Thyroid gland (tissue), 4 donors: ENCODE measurements at regions not wholly inside any gene's neighbourhood (a gene's known extent, or its start where the extent isn't known, plus 50 kb on each side); places are given as distances from the start of the nearest gene placed in this dataset.
"Not testable (repeated sequence)": the region's sequence is repeated elsewhere in the genome, so short reads cannot be mapped to it uniquely, and the experiment has no call there.

Experiments used
- DNase-seq, 2 donors: peaks; one replicate each; pipeline ENCODE4 v3.0.0-alpha.2; 2019
- H3K27ac ChIP-seq, 3 donors: fragments of 200-600 bp; sonication (generic); 1 replicate in 2 of 3; 2 replicates in 1 of 3; pipeline ENCODE4 v1.5.1; 2016 to 2019; ENCODE audit warnings: mild to moderate bottlenecking in 1 of 3, moderate library complexity in 1 of 3
- H3K27me3 ChIP-seq: fragments of 200-600 bp; sonication (generic); one replicate; pipeline ENCODE4 v1.5.1; 2019
- H3K36me3 ChIP-seq, 2 donors: fragments of 200-600 bp; sonication (generic); one replicate each; pipeline ENCODE4 v1.5.1; 2016 to 2019
- H3K4me1 ChIP-seq, 2 donors: fragments of 200-600 bp; sonication (generic); one replicate each; pipeline ENCODE4 v1.5.1; 2017 to 2019
- H3K4me3 ChIP-seq, 3 donors: fragments of 200-600 bp; sonication (generic); replicated peaks in 1 of 3; 1 replicate in 2 of 3; 2 replicates in 1 of 3; pipeline ENCODE4 v1.5.1; 2016; ENCODE audit warnings: mild to moderate bottlenecking in 1 of 3
- H3K9me3 ChIP-seq: fragments of 200-600 bp; sonication (generic); one replicate; pipeline ENCODE4 v1.5.1; 2017
- CTCF ChIP-seq, 6 experiments: fragments of 200-600 bp in 3 of 6; fragments of 450-650 bp in 3 of 6; sonication (generic) in 3 of 6; IDR thresholded peaks; one replicate each; pipeline ENCODE4 v1.5.1; 2016 to 2019; ENCODE audit warnings: antibody characterized with exemption in 6 of 6, mild to moderate bottlenecking in 2 of 6, inconsistent platforms in 1 of 6, moderate library complexity in 1 of 6
- POLR2A ChIP-seq, 2 donors: fragments of 450-650 bp; IDR thresholded peaks; one replicate each; pipeline ENCODE4 v1.6.1; 2017; ENCODE audit warnings: antibody characterized with exemption in 2 of 2, mild to moderate bottlenecking in 2 of 2, moderate library complexity in 1 of 2
- WGBS, 2 donors: methylation state at CpG; one replicate each; pipeline ENCODE4 v1.1.5; 2017; 5-methylcytosine and 5-hydroxymethylcytosine counted together
- intact Hi-C: fragments of 100-400 bp; cut with DNase I; formaldehyde crosslinking; loops from one replicate; pipeline ENCODE4 v1.15.1; 2023

- WGBS, 2 donors = 50% methylated on average over 1 of the region's 6 CpGs; no CpG with 5 or more reads in 1 of the 2 donors
- intact Hi-C loops, H3K9me3 ChIP-seq, DNase-seq, H3K27me3 ChIP-seq, H3K4me3 ChIP-seq, H3K36me3 ChIP-seq, H3K27ac ChIP-seq, H3K4me1 ChIP-seq: not testable (repeated sequence)
These were observed 51.5 kb downstream of the PPIAL4A start for GRCh38 chr1:120941066-120941465.

GRCh38 chr1:120941836-120942217 lies 52.3 kb downstream of the PPIAL4A start:
- H3K9me3 ChIP-seq, intact Hi-C loops, H3K4me1 ChIP-seq, DNase-seq, H3K27me3 ChIP-seq, H3K4me3 ChIP-seq, H3K36me3 ChIP-seq: not testable (repeated sequence)
- 15 to 24% methylated on average over 7 to 12 of the region's 12 CpGs for WGBS, 2 donors
- H3K27ac ChIP-seq = peak overlapping the region; percentile 58 to 94 (median 83)

- DNase-seq = peak; percentile 72 to 78
- H3K4me3 ChIP-seq = peak overlapping the region in 1 of 3 donors; percentile 9
- H3K9me3 ChIP-seq, intact Hi-C loops, H3K36me3 ChIP-seq, H3K4me1 ChIP-seq, H3K27me3 ChIP-seq: not testable (repeated sequence)
- TF ChIP-seq CTCF (IDR thresholded peaks at IDR 0.05) = peak in 1 of 6 experiments; percentile 6
- TF ChIP-seq POLR2A (IDR thresholded peaks at IDR 0.05) = peak in 1 of 2 donors; percentile 68
- H3K27ac ChIP-seq = peak overlapping the region; percentile 78 to 94 (median 83)
- WGBS, 2 donors = 10 to 12% methylated on average over 16 to 24 of the region's 34 CpGs
These were observed 52.8 kb downstream of the PPIAL4A start for GRCh38 chr1:120942218-120942944.

GRCh38 chr1:120942945-120943319 lies 53.4 kb downstream of the PPIAL4A start:
- H3K36me3 ChIP-seq, H3K4me1 ChIP-seq, intact Hi-C loops, DNase-seq, H3K4me3 ChIP-seq, H3K27me3 ChIP-seq, H3K9me3 ChIP-seq, H3K27ac ChIP-seq: not testable (repeated sequence)
- WGBS, 2 donors = no CpG with 5 or more reads among the region's 9 CpGs

- H3K36me3 ChIP-seq, intact Hi-C loops, H3K4me1 ChIP-seq, H3K27ac ChIP-seq, H3K27me3 ChIP-seq, H3K9me3 ChIP-seq, H3K4me3 ChIP-seq, DNase-seq: not testable (repeated sequence)
- 97% methylated on average over 14 of the region's 20 CpGs; no CpG with 5 or more reads in 1 of the 2 donors for WGBS, 2 donors
These were observed 55.1 kb downstream of the PPIAL4A start for GRCh38 chr1:120944691-120945090.

- H3K4me3 ChIP-seq, DNase-seq, H3K27ac ChIP-seq, H3K9me3 ChIP-seq, H3K4me1 ChIP-seq, H3K36me3 ChIP-seq, intact Hi-C loops, H3K27me3 ChIP-seq: not testable (repeated sequence)
- 96 to 98% methylated on average over 6 of the region's 10 CpGs for WGBS, 2 donors
These were observed 55.6 kb downstream of the PPIAL4A start for GRCh38 chr1:120945122-120945521.

- intact Hi-C loops = not testable (repeated sequence)
- WGBS, 2 donors = 39 to 69% methylated on average over 4 of the region's 4 CpGs
These were observed 57.5 kb downstream of the PPIAL4A start for GRCh38 chr1:120947114-120947513.

GRCh38 chr1:120949724-120950123 lies 60.2 kb downstream of the PPIAL4A start:
- H3K36me3 ChIP-seq, H3K4me3 ChIP-seq, DNase-seq, H3K27ac ChIP-seq, intact Hi-C loops, H3K4me1 ChIP-seq, H3K27me3 ChIP-seq, H3K9me3 ChIP-seq: not testable (repeated sequence)
- 94 to 97% methylated on average over 11 of the region's 11 CpGs for WGBS, 2 donors

More at GRCh38 chr1:120947114-120947513, 57.5 kb downstream of the PPIAL4A start:
- not testable (repeated sequence) for H3K27me3 ChIP-seq, H3K4me1 ChIP-seq, H3K36me3 ChIP-seq, H3K27ac ChIP-seq, DNase-seq, H3K4me3 ChIP-seq, H3K9me3 ChIP-seq

- intact Hi-C loops, H3K36me3 ChIP-seq, H3K4me1 ChIP-seq, H3K9me3 ChIP-seq, H3K4me3 ChIP-seq, H3K27ac ChIP-seq, H3K27me3 ChIP-seq, DNase-seq: not testable (repeated sequence)
- 69 to 72% methylated on average over 1 of the region's 1 CpG for WGBS, 2 donors
These were observed 61.1 kb downstream of the PPIAL4A start for GRCh38 chr1:120950633-120951032.

- WGBS, 2 donors = 100% methylated on average over 1 of the region's 4 CpGs; no CpG with 5 or more reads in 1 of the 2 donors
- H3K4me1 ChIP-seq, intact Hi-C loops: not testable (repeated sequence)
These were observed 61.5 kb downstream of the PPIAL4A start for GRCh38 chr1:120951100-120951499.

GRCh38 chr1:120952207-120952870 lies 62.8 kb downstream of the PPIAL4A start:
- H3K36me3 ChIP-seq, H3K27me3 ChIP-seq, H3K4me1 ChIP-seq, H3K27ac ChIP-seq, H3K9me3 ChIP-seq, intact Hi-C loops, H3K4me3 ChIP-seq: not testable (repeated sequence)
- 46% methylated on average over 12 of the region's 38 CpGs; no CpG with 5 or more reads in 1 of the 2 donors for WGBS, 2 donors
- DNase-seq = peak in 1 of 2 donors; percentile 37

More at GRCh38 chr1:120951100-120951499, 61.5 kb downstream of the PPIAL4A start:
- H3K4me3 ChIP-seq, H3K27me3 ChIP-seq, H3K36me3 ChIP-seq, H3K27ac ChIP-seq, H3K9me3 ChIP-seq, DNase-seq: not testable (repeated sequence)

GRCh38 chr1:120952871-120953265 lies 63.3 kb downstream of the PPIAL4A start:
- DNase-seq, H3K4me1 ChIP-seq, H3K27ac ChIP-seq, H3K36me3 ChIP-seq, H3K4me3 ChIP-seq, intact Hi-C loops, H3K9me3 ChIP-seq, H3K27me3 ChIP-seq: not testable (repeated sequence)
- 43 to 54% methylated on average over 6 to 17 of the region's 19 CpGs for WGBS, 2 donors
